Peyer's patch (tissue), 4 donors: ENCODE measurements at regions not wholly inside any gene's neighbourhood (a gene's known extent, or its start where the extent isn't known, plus 50 kb on each side); places are given as distances from the start of the nearest gene placed in this dataset.

Experiments used
- CTCF ChIP-seq, 6 experiments: fragments of 450-650 bp in 4 of 6; fragments of 200-600 bp in 2 of 6; sonication (generic) in 1 of 6; IDR thresholded peaks; one replicate each; pipeline ENCODE4 v1.5.1; 2017 to 2019; ENCODE audit warnings: antibody characterized with exemption in 6 of 6, mild to moderate bottlenecking in 3 of 6, moderate library complexity in 1 of 6
- POLR2A ChIP-seq, 2 donors: fragments of 450-650 bp; IDR thresholded peaks; one replicate each; pipeline ENCODE4 v1.5.1; 2017; ENCODE audit warnings: antibody characterized with exemption in 2 of 2, mild to moderate bottlenecking in 2 of 2, moderate library complexity in 2 of 2

- no peak for TF ChIP-seq CTCF (IDR thresholded peaks at IDR 0.05)
- no peak for TF ChIP-seq POLR2A (IDR thresholded peaks at IDR 0.05)
Measured at GRCh38 chr6:114713690-114714089, 370.9 kb upstream of the HS3ST5 start.
